Right lobe of liver (tissue), 6 donors: ENCODE measurements at regions not wholly inside any gene's neighbourhood (a gene's known extent, or its start where the extent isn't known, plus 50 kb on each side); places are given as distances from the start of the nearest gene placed in this dataset.
"Not testable (repeated sequence)": the region's sequence is repeated elsewhere in the genome, so short reads cannot be mapped to it uniquely, and the experiment has no call there.

Experiments
- ATAC-seq, 4 donors: fragments of 200-7000 bp; cut with Tn5 transposase; one replicate each; pipeline ENCODE4 v1.9.1; 2020; ENCODE audit warnings: mild to moderate bottlenecking in 4 of 4, moderate library complexity in 4 of 4
- DNase-seq, 3 donors: peaks; one replicate each; pipeline ENCODE4 v3.0.0-alpha.2; 2020
- H3K27ac ChIP-seq, 3 donors: fragments of 200-600 bp; one replicate each; pipeline ENCODE4 v1.8.0; 2022
- H3K27me3 ChIP-seq, 2 donors: fragments of 200-600 bp; one replicate each; pipeline ENCODE4 v1.8.0; 2022
- H3K36me3 ChIP-seq, 4 donors: fragments of 200-600 bp; sonication (generic) in 1 of 4; one replicate each; pipeline versions ENCODE4 v1.5.1 to v1.8.0; 2017 to 2022; ENCODE audit warnings: control low read depth in 1 of 4
- H3K4me1 ChIP-seq, 4 donors: fragments of 200-600 bp; sonication (generic) in 1 of 4; one replicate each; pipeline versions ENCODE4 v1.5.1 to v1.8.0; 2017 to 2022; ENCODE audit warnings: control low read depth in 1 of 4
- H3K4me3 ChIP-seq, 3 donors: fragments of 200-600 bp; one replicate each; pipeline ENCODE4 v1.8.0; 2022
- H3K9me3 ChIP-seq, 4 donors: fragments of 200-600 bp; sonication (generic) in 1 of 4; one replicate each; pipeline versions ENCODE4 v1.5.1 to v1.8.0; 2017 to 2022; ENCODE audit warnings: control low read depth in 1 of 4
- CTCF ChIP-seq, 4 donors: fragments of 200-600 bp in 3 of 4; fragments of 450-650 bp in 1 of 4; IDR thresholded peaks; one replicate each; pipeline versions ENCODE4 v1.5.1 to v1.8.0; 2016 to 2022; ENCODE audit warnings: antibody characterized with exemption in 4 of 4, mild to moderate bottlenecking in 2 of 4
- POLR2A ChIP-seq: fragments of 450-650 bp; IDR thresholded peaks from one replicate; pipeline ENCODE4 v1.6.1; 2017; ENCODE audit warnings: antibody characterized with exemption, mild to moderate bottlenecking
- WGBS: methylation state at CpG from one replicate; pipeline ENCODE4 v1.1.6; 2018; ENCODE audit warnings: low coverage, low lambda C conversion rate; ENCODE audit not compliant: insufficient coverage; ENCODE audit errors: missing lambda C conversion rate; 5-methylcytosine and 5-hydroxymethylcytosine counted together
- intact Hi-C, 2 donors: fragments of 100-400 bp; cut with DNase I; formaldehyde crosslinking; loops; one replicate each; pipeline versions ENCODE4 v1.11.2 to v1.14.1; 2022
- donor health status: DM: no; HTN: yes; CAD: no.
- donor health status: DM: no; HTN: no; CAD: no.
- donor health status: DM: no; HTN: no; CAD: no.
- donor health status: DM: no; HTN: yes; CAD: no.
- donor health status: DM: no; HTN: yes; CAD: no.

- no peaks in the 10 kb centered on the region for H3K9me3 ChIP-seq
- H3K36me3 ChIP-seq: no peaks in the 10 kb centered on the region
- intact Hi-C loops: no loop called here
- no peak overlapping the region for H3K4me3 ChIP-seq
- no peak for TF ChIP-seq POLR2A
- no peak for TF ChIP-seq CTCF (IDR thresholded peaks at IDR 0.05)
- no peaks in the 10 kb centered on the region for H3K4me1 ChIP-seq
- WGBS: 50% methylated on average over 2 of the region's 2 CpGs
- no peaks in the 10 kb centered on the region for H3K27me3 ChIP-seq
- no peak overlapping the region for H3K27ac ChIP-seq
- ATAC-seq: no peak
- no peak for DNase-seq
These were observed 743.9 kb upstream of the SEMA6A start for GRCh38 chr5:117318528-117318927.

- TF ChIP-seq CTCF (IDR thresholded peaks at IDR 0.05) (no peak), POLR2A (no peak)
- ATAC-seq (no peak), DNase-seq (no peak)
- intact Hi-C loops: no loop called here
- WGBS: 41% methylated on average over 4 of the region's 4 CpGs
- Histone ChIP-seq H3K4me1 (no peaks in the 10 kb centered on the region), H3K4me3 (no peak overlapping the region), H3K36me3 (no peaks in the 10 kb centered on the region), H3K27me3 (no peaks in the 10 kb centered on the region), H3K27ac (no peak overlapping the region), H3K9me3 (no peaks in the 10 kb centered on the region)
These were observed 740.5 kb upstream of the SEMA6A start for GRCh38 chr5:117315170-117315569.

- H3K27me3 ChIP-seq, H3K4me1 ChIP-seq, H3K9me3 ChIP-seq, H3K36me3 ChIP-seq, H3K4me3 ChIP-seq, ATAC-seq, intact Hi-C loops, H3K27ac ChIP-seq, DNase-seq: not testable (repeated sequence)
- 96% methylated on average over 5 of the region's 34 CpGs for WGBS
These were observed 730.0 kb upstream of the SEMA6A start for GRCh38 chr5:117304512-117305107.

- WGBS: 36% methylated on average over 3 of the region's 3 CpGs
- no peak for TF ChIP-seq CTCF (IDR thresholded peaks at IDR 0.05)
- TF ChIP-seq POLR2A: no peak
These were observed 728.3 kb upstream of the SEMA6A start for GRCh38 chr5:117302949-117303348.

GRCh38 chr5:117302473-117302872 is 727.9 kb upstream of the SEMA6A start:
- Histone ChIP-seq H3K4me3 (no peak overlapping the region), H3K4me1 (no peaks in the 10 kb centered on the region), H3K9me3 (no peaks in the 10 kb centered on the region), H3K36me3 (no peaks in the 10 kb centered on the region), H3K27ac (no peak overlapping the region), H3K27me3 (no peaks in the 10 kb centered on the region)
- DNase-seq: no peak
- ATAC-seq: no peak
- TF ChIP-seq POLR2A (no peak), CTCF (IDR thresholded peaks at IDR 0.05) (no peak)
- intact Hi-C loops: no loop called here
- WGBS: 42% methylated on average over 1 of the region's 1 CpG

More at GRCh38 chr5:117302949-117303348, 728.3 kb upstream of the SEMA6A start:
- no peaks in the 10 kb centered on the region for H3K36me3 ChIP-seq
- no peaks in the 10 kb centered on the region for H3K9me3 ChIP-seq
- DNase-seq (no peak), ATAC-seq (no peak)
- H3K27me3 ChIP-seq: no peaks in the 10 kb centered on the region
- no peak overlapping the region for H3K4me3 ChIP-seq
- intact Hi-C loops: no loop called here
- H3K27ac ChIP-seq: no peak overlapping the region
- no peaks in the 10 kb centered on the region for H3K4me1 ChIP-seq
